GM21717 (cell line): ENCODE measurements at regions not wholly inside any gene's neighbourhood (a gene's known extent, or its start where the extent isn't known, plus 50 kb on each side); places are given as distances from the start of the nearest gene placed in this dataset.

Experiments
- ATAC-seq: cut with Tn5 transposase; IDR thresholded peaks from one replicate; pipeline ENCODE4 v1.9.1; 2021; ENCODE audit warnings: mild to moderate bottlenecking, moderate library complexity; ENCODE audit not compliant: unreplicated experiment

GRCh38 chr13:64428196-64428595 is 2801.9 kb downstream of the PCDH9 start:
- no peak for ATAC-seq

- ATAC-seq: no peak
Observed at GRCh38 chr13:64423467-64423866, 2806.7 kb downstream of the PCDH9 start.

- no peak for ATAC-seq
Observed at GRCh38 chr13:64420181-64420580, 2810.0 kb downstream of the PCDH9 start.

GRCh38 chr13:64417581-64417980 is 2812.6 kb downstream of the PCDH9 start:
- no peak for ATAC-seq

GRCh38 chr13:64414381-64414780 is 2815.8 kb downstream of the PCDH9 start:
- ATAC-seq: no peak

GRCh38 chr13:64413529-64413928 is 2816.6 kb downstream of the PCDH9 start:
- ATAC-seq: no peak

- no peak for ATAC-seq
Observed at GRCh38 chr13:64410276-64411053, 2819.7 kb downstream of the PCDH9 start.

GRCh38 chr13:64397701-64398100 is 2832.4 kb downstream of the PCDH9 start:
- ATAC-seq: no peak

- no peak for ATAC-seq
Observed at GRCh38 chr13:64377606-64378005, 2852.5 kb downstream of the PCDH9 start.

GRCh38 chr13:64371461-64371860 is 2858.7 kb downstream of the PCDH9 start:
- no peak for ATAC-seq

- no peak for ATAC-seq
Observed at GRCh38 chr13:64371045-64371444, 2859.1 kb downstream of the PCDH9 start.

- no peak for ATAC-seq
Observed at GRCh38 chr13:64369121-64369520, 2861.0 kb downstream of the PCDH9 start.

GRCh38 chr13:64362564-64362963 is 2867.6 kb downstream of the PCDH9 start:
- ATAC-seq: no peak

GRCh38 chr13:64347664-64348063 is 2882.5 kb downstream of the PCDH9 start:
- no peak for ATAC-seq

GRCh38 chr13:64339373-64340063 is 2890.6 kb downstream of the PCDH9 start:
- ATAC-seq: no peak

GRCh38 chr13:64338671-64339070 is 2891.5 kb downstream of the PCDH9 start:
- no peak for ATAC-seq

GRCh38 chr13:64333888-64334287 is 2896.2 kb downstream of the PCDH9 start:
- no peak for ATAC-seq

GRCh38 chr13:64332048-64332447 is 2898.1 kb downstream of the PCDH9 start:
- no peak for ATAC-seq

- ATAC-seq: no peak
Observed at GRCh38 chr13:64327505-64328194, 2902.5 kb downstream of the PCDH9 start.

- ATAC-seq: no peak
Observed at GRCh38 chr13:64314331-64314730, 2898.7 kb upstream of the PCDH20 start.

- ATAC-seq: no peak
Observed at GRCh38 chr13:64311948-64312347, 2896.3 kb upstream of the PCDH20 start.

- ATAC-seq: no peak
Observed at GRCh38 chr13:64311112-64311511, 2895.5 kb upstream of the PCDH20 start.
